GM19099 (cell line): ENCODE measurements at regions not wholly inside any gene's neighbourhood (a gene's known extent, or its start where the extent isn't known, plus 50 kb on each side); places are given as distances from the start of the nearest gene placed in this dataset.

Source experiments
- POLR2A ChIP-seq: IDR thresholded peaks from 3 replicates; pipeline ENCODE4 v1.6.1; 2011; ENCODE audit warnings: low read depth; ENCODE audit not compliant: insufficient read length; ENCODE audit errors: extremely low read depth

- TF ChIP-seq POLR2A = peak; percentile 83
These were observed 55.7 kb upstream of the TNFAIP3 start for GRCh38 chr6:137811121-137811915.

- TF ChIP-seq POLR2A = no peak
These were observed 55.0 kb upstream of the TNFAIP3 start for GRCh38 chr6:137811916-137812553.

DNA sequence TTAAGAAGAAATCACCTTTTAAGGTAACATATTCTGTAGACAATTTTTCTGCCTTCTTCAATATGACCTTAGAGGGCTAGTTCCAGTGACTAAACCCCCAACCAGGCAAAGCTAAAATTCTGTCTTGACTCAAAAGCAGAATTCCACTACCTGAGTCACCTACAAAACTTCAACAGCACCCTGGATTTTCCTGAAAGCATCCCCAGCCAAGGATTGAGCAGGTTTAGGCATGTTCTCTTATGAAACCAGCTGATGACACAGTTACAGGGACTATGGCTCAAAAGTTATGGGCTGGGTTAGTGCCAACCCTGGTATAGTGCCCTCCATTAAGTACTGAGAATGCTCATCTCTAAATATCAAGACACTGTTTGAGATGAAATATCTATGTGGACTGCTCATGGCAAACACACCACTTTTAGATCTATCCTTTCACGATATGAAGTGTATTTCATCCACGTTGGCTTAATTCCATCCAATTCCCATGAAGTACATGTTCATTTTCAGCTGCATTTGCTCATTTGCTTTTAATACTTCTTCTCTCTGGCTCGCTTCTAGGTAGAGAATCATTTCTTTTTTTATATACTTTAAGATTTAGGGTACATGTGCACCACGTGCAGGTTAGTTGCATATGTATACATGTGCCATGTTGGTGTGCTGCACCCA lies 53.6 kb upstream of the TNFAIP3 start:
- no peak for TF ChIP-seq POLR2A

DNA sequence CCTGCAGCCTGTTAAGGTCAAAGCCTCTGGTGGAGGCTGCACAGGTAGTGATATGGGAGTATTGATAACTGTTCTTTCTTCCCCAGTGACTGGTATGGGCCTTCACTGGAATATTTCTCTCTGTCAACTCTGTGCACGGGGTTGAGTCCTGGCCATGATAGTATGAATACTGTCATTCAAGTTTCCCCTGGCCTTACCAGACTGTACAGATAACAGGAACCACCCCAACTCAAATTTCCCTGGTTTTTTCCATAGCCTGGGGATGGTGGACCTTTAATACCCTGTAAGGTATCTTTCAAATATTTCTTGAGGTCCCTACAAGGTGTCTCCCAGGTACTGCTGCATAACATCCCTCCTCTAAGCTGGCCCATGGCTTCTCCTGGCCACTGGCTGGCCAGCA lies 51.4 kb upstream of the TNFAIP3 start:
- no peak for TF ChIP-seq POLR2A

DNA sequence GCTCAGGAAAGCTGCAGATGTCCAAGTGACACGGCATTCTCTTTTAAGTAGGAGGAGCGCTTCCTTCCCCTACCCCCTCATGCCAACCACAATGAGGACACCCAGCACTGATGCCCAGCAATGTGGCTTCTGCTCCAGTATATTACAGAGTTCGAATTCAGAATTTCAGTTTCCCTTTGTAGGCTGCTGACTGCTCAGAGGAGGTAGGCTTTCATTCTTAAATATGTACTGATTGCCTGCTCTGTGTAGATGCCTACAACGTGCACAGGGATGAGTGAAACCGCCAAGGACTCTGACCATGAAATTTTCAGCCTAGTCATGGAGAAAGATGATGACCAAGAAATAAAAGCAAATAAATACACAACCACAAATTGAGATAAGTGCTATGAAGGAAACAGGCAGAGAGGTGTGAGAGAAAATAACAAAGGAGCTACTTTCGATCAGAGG lies 50.9 kb upstream of the TNFAIP3 start:
- TF ChIP-seq POLR2A = no peak

GRCh38 chr6:137816688-137817618 lies 50.1 kb upstream of the TNFAIP3 start:
- no peak for TF ChIP-seq POLR2A
